Heart right ventricle (tissue), 16 donors: ENCODE measurements at regions not wholly inside any gene's neighbourhood (a gene's known extent, or its start where the extent isn't known, plus 50 kb on each side); places are given as distances from the start of the nearest gene placed in this dataset.

Experiments
- ATAC-seq, 8 donors: fragments of 200-7000 bp; cut with Tn5 transposase; one replicate each; pipeline ENCODE4 v1.9.1; 2020; ENCODE audit warnings: mild to moderate bottlenecking in 8 of 8, moderate library complexity in 8 of 8, moderate number of reproducible peaks in 1 of 8
- DNase-seq, 2 donors: peaks; one replicate each; pipeline ENCODE4 v3.0.0-alpha.2; 2020
- H3K27ac ChIP-seq, 10 donors: fragments of 200-600 bp; sonication (generic) in 2 of 10; one replicate each; pipeline versions ENCODE4 v1.5.0 to v1.8.0; 2020 to 2022; ENCODE audit warnings: mild to moderate bottlenecking in 3 of 10
- H3K27me3 ChIP-seq, 7 donors: fragments of 200-600 bp; one replicate each; pipeline ENCODE4 v1.8.0; 2021 to 2022; ENCODE audit warnings: mild to moderate bottlenecking in 2 of 7
- H3K36me3 ChIP-seq, 9 donors: fragments of 200-600 bp; sonication (generic) in 1 of 9; one replicate each; pipeline versions ENCODE4 v1.5.0 to v1.8.0; 2020 to 2022; ENCODE audit warnings: mild to moderate bottlenecking in 2 of 9
- H3K4me1 ChIP-seq, 9 donors: fragments of 200-600 bp; sonication (generic) in 1 of 9; one replicate each; pipeline versions ENCODE4 v1.5.0 to v1.8.0; 2020 to 2022; ENCODE audit warnings: mild to moderate bottlenecking in 4 of 9
- H3K4me3 ChIP-seq, 10 donors: fragments of 200-600 bp; sonication (generic) in 2 of 10; one replicate each; pipeline versions ENCODE4 v1.5.0 to v1.8.0; 2020 to 2022; ENCODE audit warnings: mild to moderate bottlenecking in 7 of 10, moderate library complexity in 2 of 10
- H3K9me3 ChIP-seq, 11 donors: fragments of 200-600 bp in 10 of 11; sonication (generic) in 2 of 11; one replicate each; pipeline versions ENCODE4 v1.5.0 to v1.8.0; 2013 to 2022; ENCODE audit warnings: mild to moderate bottlenecking in 2 of 11, control low read depth in 1 of 11, moderate library complexity in 1 of 11
- WGBS, 2 donors: extraction: QIAGEN DNeasy Blood & Tissue Kit; methylation state at CpG; one replicate each; pipeline ENCODE4 v1.1.7; 2013; ENCODE audit warnings: inconsistent platforms in 1 of 2; 5-methylcytosine and 5-hydroxymethylcytosine counted together
- intact Hi-C, 10 donors: fragments of 100-400 bp; cut with DNase I; formaldehyde crosslinking; loops; one replicate each; pipeline versions ENCODE4 v1.11.1 to v1.14.2; 2022
- TF ChIP-seq, protein P1 (sequence below), 9 donors: fragments of 200-600 bp; sonication (generic) in 2 of 9; IDR thresholded peaks; one replicate each; pipeline versions ENCODE4 v1.5.0 to v1.8.0; 2021 to 2022; ENCODE audit warnings: antibody characterized with exemption in 9 of 9, mild to moderate bottlenecking in 5 of 9, moderate library complexity in 1 of 9
- donor health status: Arrhythmogenic right ventricular cardiomyopathy.
- donor health status: ischemic (EF 13 %, LVEDD 7.1; RV severe dilation, severe dysfunction).
- donor health status: healthy with polysubstance abuse.
- donor health status: DM: no; HTN: yes; CAD: no.
- donor health status: DM: no; HTN: no; CAD: no.
- donor health status: ischemic (EF 25% LVEDD 6.9; RV normal size, moderate dysfunction).
- donor health status: ischemic (EF 25% LVEDD 5.7; RV mildly dilated, moderate dysfunction).
- donor health status: healthy.
- donor health status: DM: yes; HTN: yes; CAD: no.
- donor health status: Ischemic cardiomyopathy.
- donor health status: ischemic (EF 35%, LVEDD 5.7; RV mildly dilated, moderate dysfunction).
- donor health status: nonischemic (EF 11% LVEDD 7.7; RV severe dilation, severe dysfunction).
- donor health status: DM: yes; HTN: yes; CAD: no.
- donor health status: PGD.
- donor health status: ischemic (EF 29% LVEDD 5.4; RV normal size, mild dysfunction).
- donor health status: nonischemic (EF 23%, LVEDD 6.1; RV moderate dilation, normal function).

DNA sequence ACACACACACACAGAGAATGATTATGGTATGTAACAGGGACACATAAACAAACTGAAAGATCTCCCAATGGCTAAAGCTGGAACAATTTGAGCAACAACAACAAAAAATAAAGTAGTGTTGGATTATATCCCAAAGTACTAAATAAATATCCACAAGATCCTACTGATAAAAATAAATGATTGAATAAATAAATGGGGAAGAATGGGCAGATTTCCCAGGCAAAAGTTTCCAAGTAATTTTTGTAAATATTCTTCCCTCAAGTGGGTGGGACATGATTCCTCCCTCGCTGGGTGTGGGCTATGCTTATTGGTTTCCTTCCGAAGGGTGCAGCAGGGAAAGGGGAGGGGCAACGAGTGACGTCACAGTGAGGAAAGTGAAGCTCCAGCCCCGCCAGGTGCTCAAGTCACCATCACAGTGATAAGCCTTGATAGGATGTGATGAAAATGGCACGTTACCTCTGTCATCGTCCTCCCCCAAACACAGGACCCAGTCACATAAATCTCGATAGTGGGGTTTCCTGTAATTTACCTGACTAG, 295.3 kb downstream of the DRD1 start:
- Histone ChIP-seq H3K4me3 (no peak overlapping the region), H3K4me1 (no peaks in the 10 kb centered on the region), H3K27ac (no peak overlapping the region), H3K27me3 (peaks cover 0 to 4% (median 0%) of the 10 kb centered on the region in 7 donors), H3K9me3 (peaks cover 0 to 58% (median 22%) of the 10 kb centered on the region in 11 donors), H3K36me3 (no peaks in the 10 kb centered on the region)
- TF ChIP-seq, protein P1, sequence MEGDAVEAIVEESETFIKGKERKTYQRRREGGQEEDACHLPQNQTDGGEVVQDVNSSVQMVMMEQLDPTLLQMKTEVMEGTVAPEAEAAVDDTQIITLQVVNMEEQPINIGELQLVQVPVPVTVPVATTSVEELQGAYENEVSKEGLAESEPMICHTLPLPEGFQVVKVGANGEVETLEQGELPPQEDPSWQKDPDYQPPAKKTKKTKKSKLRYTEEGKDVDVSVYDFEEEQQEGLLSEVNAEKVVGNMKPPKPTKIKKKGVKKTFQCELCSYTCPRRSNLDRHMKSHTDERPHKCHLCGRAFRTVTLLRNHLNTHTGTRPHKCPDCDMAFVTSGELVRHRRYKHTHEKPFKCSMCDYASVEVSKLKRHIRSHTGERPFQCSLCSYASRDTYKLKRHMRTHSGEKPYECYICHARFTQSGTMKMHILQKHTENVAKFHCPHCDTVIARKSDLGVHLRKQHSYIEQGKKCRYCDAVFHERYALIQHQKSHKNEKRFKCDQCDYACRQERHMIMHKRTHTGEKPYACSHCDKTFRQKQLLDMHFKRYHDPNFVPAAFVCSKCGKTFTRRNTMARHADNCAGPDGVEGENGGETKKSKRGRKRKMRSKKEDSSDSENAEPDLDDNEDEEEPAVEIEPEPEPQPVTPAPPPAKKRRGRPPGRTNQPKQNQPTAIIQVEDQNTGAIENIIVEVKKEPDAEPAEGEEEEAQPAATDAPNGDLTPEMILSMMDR (IDR thresholded peaks at IDR 0.05) = no peak
- intact Hi-C loops = no loop called here
- WGBS, 2 donors = 83% methylated on average over 8 of the region's 8 CpGs
- no peak for DNase-seq
- no peak for ATAC-seq

DNA sequence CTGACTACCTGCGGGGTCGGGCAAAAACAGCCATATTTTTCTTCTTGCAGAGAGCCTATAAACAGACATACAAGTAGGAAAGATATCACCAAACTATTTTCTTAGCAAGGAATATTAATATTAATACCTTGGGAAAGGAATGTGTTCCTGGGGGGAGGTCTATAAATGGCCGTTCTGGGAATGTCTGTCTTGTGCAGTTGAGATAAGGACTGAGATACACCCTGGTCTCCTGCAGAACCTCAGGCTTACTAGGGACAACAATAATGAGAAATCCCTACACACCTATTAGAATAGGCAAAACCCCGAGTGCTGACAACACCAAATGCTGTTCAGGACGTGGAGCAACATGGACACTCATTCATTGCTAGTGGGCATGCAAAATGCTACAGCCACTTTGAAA, 297.2 kb downstream of the DRD1 start:
- H3K36me3 ChIP-seq = no peaks in the 10 kb centered on the region
- no peak for ATAC-seq
- intact Hi-C loops = no loop called here
- whole genome bisulfite sequencing, 2 donors = 72 to 74% methylated on average over 5 of the region's 5 CpGs
- H3K27ac ChIP-seq = no peak overlapping the region
- TF ChIP-seq, protein P1 (IDR thresholded peaks at IDR 0.05) = no peak
- H3K4me1 ChIP-seq = no peaks in the 10 kb centered on the region
- no peaks in the 10 kb centered on the region for H3K27me3 ChIP-seq
- no peak overlapping the region for H3K4me3 ChIP-seq
- H3K9me3 ChIP-seq = peaks cover 0 to 60% (median 18%) of the 10 kb centered on the region in 11 donors
- no peak for DNase-seq

DNA sequence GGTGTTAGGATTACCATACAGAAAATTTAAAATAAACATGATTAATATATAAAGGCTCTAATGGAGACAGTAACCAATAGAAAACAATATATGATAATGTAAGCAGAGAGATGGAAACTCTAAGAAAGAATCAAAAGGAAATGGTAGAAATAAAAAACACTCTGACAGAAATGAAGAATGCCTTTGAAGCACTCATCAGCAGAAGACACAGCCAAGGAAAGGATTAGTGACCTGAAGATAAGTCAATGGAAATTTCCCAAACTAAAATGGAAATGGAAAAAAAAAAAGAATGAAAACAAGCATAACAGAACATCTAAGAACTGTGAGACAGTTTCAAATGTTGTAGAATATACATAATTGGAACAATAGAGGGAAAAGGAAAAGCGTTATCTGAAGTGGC, 302.6 kb downstream of the DRD1 start:
- Histone ChIP-seq H3K27me3 (no peaks in the 10 kb centered on the region), H3K27ac (no peak overlapping the region), H3K4me3 (no peak overlapping the region), H3K36me3 (no peaks in the 10 kb centered on the region), H3K4me1 (no peaks in the 10 kb centered on the region), H3K9me3 (peaks cover 0 to 65% (median 20%) of the 10 kb centered on the region in 11 donors)
- intact Hi-C loops = no loop called here
- TF ChIP-seq, protein P1 (IDR thresholded peaks at IDR 0.05) = no peak
- 76 to 86% methylated on average over 1 of the region's 1 CpG for WGBS, 2 donors
- ATAC-seq (no peak), DNase-seq (no peak)

DNA sequence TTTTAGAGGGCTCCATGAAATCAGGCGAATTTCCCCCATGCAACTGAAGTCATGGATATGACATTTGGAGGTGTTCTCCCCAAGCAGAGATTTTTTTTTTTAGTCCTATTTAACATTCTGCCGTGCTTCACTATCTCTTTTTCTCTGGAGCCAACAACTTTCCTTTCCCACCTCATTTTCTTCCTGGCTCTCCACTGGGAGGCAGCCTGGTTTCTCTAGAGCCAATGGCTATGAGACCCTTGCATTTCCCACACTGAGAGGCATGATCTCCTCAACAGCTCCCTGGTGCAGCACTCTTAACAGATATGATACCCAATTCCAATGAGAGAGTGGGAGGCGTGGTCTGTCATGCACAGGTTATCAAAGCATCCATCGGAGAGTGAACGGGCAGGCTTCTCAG, 310.8 kb downstream of the DRD1 start:
- ATAC-seq (no peak), DNase-seq (no peak)
- H3K4me3 ChIP-seq = no peak overlapping the region
- TF ChIP-seq, protein P1 (IDR thresholded peaks at IDR 0.05) = no peak
- peaks cover 0 to 19% (median 0%) of the 10 kb centered on the region in 11 donors for H3K9me3 ChIP-seq
- H3K36me3 ChIP-seq = no peaks in the 10 kb centered on the region
- WGBS, 2 donors = 54 to 58% methylated on average over 5 of the region's 5 CpGs
- no peak overlapping the region for H3K27ac ChIP-seq
- H3K4me1 ChIP-seq = no peaks in the 10 kb centered on the region
- H3K27me3 ChIP-seq = peaks cover 0 to 5% (median 0%) of the 10 kb centered on the region in 7 donors
- intact Hi-C loops = no loop called here
